ENCODE measurements at regions not wholly inside any gene's neighbourhood (a gene's known extent, or its start where the extent isn't known, plus 50 kb on each side); places are given as distances from the start of the nearest gene placed in this dataset.
"Not testable (repeated sequence)": the region's sequence is repeated elsewhere in the genome, so short reads cannot be mapped to it uniquely, and the experiment has no call there.

GRCh38 chrX:5695971-5696370, 532.7 kb downstream of the NLGN4X start:
- FAIRE-seq, result no peak

GRCh38 chrX:5683996-5684395, 544.7 kb downstream of the NLGN4X start:
- no peak for FAIRE-seq

GRCh38 chrX:5681159-5681558, 547.5 kb downstream of the NLGN4X start:
- no peak for FAIRE-seq

- FAIRE-seq, result no peak
Measured at GRCh38 chrX:5674036-5674435, 554.6 kb downstream of the NLGN4X start.

GRCh38 chrX:5672099-5672498, 556.6 kb downstream of the NLGN4X start:
- no peak for FAIRE-seq

GRCh38 chrX:5666689-5667088, 562.0 kb downstream of the NLGN4X start:
- not testable (repeated sequence) for FAIRE-seq

GRCh38 chrX:5656544-5656943, 572.1 kb downstream of the NLGN4X start:
- no peak for FAIRE-seq

- FAIRE-seq, result no peak
Measured at GRCh38 chrX:5650904-5651303, 577.8 kb downstream of the NLGN4X start.

GRCh38 chrX:5648941-5649568, 579.6 kb downstream of the NLGN4X start:
- no peak for FAIRE-seq

GRCh38 chrX:5646818-5647217, 581.8 kb downstream of the NLGN4X start:
- FAIRE-seq, result no peak

- no peak for FAIRE-seq
Measured at GRCh38 chrX:5644776-5645175, 583.9 kb downstream of the NLGN4X start.

GRCh38 chrX:5640071-5640470, 588.6 kb downstream of the NLGN4X start:
- FAIRE-seq, result no peak

- no peak for FAIRE-seq
Measured at GRCh38 chrX:5638572-5638971, 590.1 kb downstream of the NLGN4X start.

- FAIRE-seq, result no peak
Measured at GRCh38 chrX:5632887-5633286, 595.8 kb downstream of the NLGN4X start.

GRCh38 chrX:5632061-5632614, 596.5 kb downstream of the NLGN4X start:
- FAIRE-seq, result no peak

- FAIRE-seq, result no peak
Measured at GRCh38 chrX:5617666-5618065, 611.0 kb downstream of the NLGN4X start.

- no peak for FAIRE-seq
Measured at GRCh38 chrX:5595570-5595969, 633.1 kb downstream of the NLGN4X start.

GRCh38 chrX:5586726-5587125, 641.9 kb downstream of the NLGN4X start:
- FAIRE-seq, result no peak

GRCh38 chrX:5575407-5575806, 653.3 kb downstream of the NLGN4X start:
- FAIRE-seq, result no peak

- FAIRE-seq, result no peak
Measured at GRCh38 chrX:5568934-5569333, 659.7 kb downstream of the NLGN4X start.

- no peak for FAIRE-seq
Measured at GRCh38 chrX:5559386-5559785, 669.3 kb downstream of the NLGN4X start.

GRCh38 chrX:5549512-5549911, 679.2 kb downstream of the NLGN4X start:
- FAIRE-seq, result no peak

- FAIRE-seq, result no peak
Measured at GRCh38 chrX:5537098-5537497, 691.6 kb downstream of the NLGN4X start.

- FAIRE-seq, result no peak
Measured at GRCh38 chrX:5536261-5536660, 692.4 kb downstream of the NLGN4X start.

GRCh38 chrX:5528057-5528456, 700.6 kb downstream of the NLGN4X start:
- FAIRE-seq, result no peak
